Type B pancreatic cell (in vitro differentiated cells): ENCODE measurements at regions not wholly inside any gene's neighbourhood (a gene's known extent, or its start where the extent isn't known, plus 50 kb on each side); places are given as distances from the start of the nearest gene placed in this dataset.
"Not testable (repeated sequence)": the region's sequence is repeated elsewhere in the genome, so short reads cannot be mapped to it uniquely, and the experiment has no call there.

Source experiments
- DNase-seq: peaks from one replicate; pipeline ENCODE4 v3.0.0; 2021; ENCODE audit warnings: mixed read lengths; ENCODE audit not compliant: unreplicated experiment; ENCODE audit errors: extremely low spot score
- H3K27ac Mint-ChIP-seq: 2 replicates; pipeline ENCODE4 v1.8.0; 2021; ENCODE audit warnings: mild to moderate bottlenecking, mixed read lengths
- H3K27me3 Mint-ChIP-seq: 2 replicates; pipeline ENCODE4 v1.8.0; 2021; ENCODE audit warnings: mixed read lengths
- H3K36me3 Mint-ChIP-seq: 2 replicates; pipeline ENCODE4 v1.8.0; 2021; ENCODE audit warnings: mixed read lengths
- H3K4me1 Mint-ChIP-seq: one replicate; pipeline ENCODE4 v1.8.0; 2021; ENCODE audit warnings: mixed read lengths; ENCODE audit not compliant: unreplicated experiment
- H3K4me3 Mint-ChIP-seq: 2 replicates; pipeline ENCODE4 v1.8.0; 2021; ENCODE audit warnings: mild to moderate bottlenecking, mixed read lengths
- H3K9me3 Mint-ChIP-seq: 2 replicates; pipeline ENCODE4 v1.8.0; 2021; ENCODE audit warnings: mixed read lengths
- CTCF ChIP-seq: fragments of 200-600 bp; sonication (generic); conservative IDR thresholded peaks from 2 replicates; pipeline ENCODE4 v1.5.0; 2021; ENCODE audit warnings: antibody characterized with exemption, mild to moderate bottlenecking

DNA sequence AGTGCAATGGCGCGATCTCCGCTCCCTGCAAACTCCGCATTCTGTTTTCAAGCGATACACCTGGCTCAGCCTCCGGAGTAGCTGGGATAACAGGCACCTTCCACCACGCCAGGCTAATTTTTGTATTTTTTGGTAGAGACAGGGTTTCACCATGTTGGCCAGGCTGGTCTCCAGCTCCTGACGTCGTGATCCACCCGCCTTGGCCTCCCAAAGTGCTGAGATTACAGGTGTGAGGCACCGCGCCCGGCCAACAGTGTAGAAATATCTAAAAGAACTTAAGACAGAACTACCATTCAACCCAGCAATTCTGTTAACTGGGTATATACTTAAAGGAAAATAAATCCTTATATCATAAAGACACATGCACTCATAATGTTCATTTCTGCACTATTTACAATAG is 335.3 kb upstream of the LUZP2 start:
- H3K4me3 Mint-ChIP-seq: no peak overlapping the region
- no peaks in the 10 kb centered on the region for H3K36me3 Mint-ChIP-seq
- no peak for DNase-seq
- H3K9me3 Mint-ChIP-seq: no peaks in the 10 kb centered on the region
- no peak overlapping the region for H3K27ac Mint-ChIP-seq
- no peaks in the 10 kb centered on the region for H3K4me1 Mint-ChIP-seq
- H3K27me3 Mint-ChIP-seq: no peaks in the 10 kb centered on the region
- no peak for TF ChIP-seq CTCF

- Mint-ChIP-seq H3K4me1 (no peaks in the 10 kb centered on the region), H3K4me3 (no peak overlapping the region), H3K27me3 (no peaks in the 10 kb centered on the region), H3K9me3 (no peaks in the 10 kb centered on the region), H3K36me3 (no peaks in the 10 kb centered on the region), H3K27ac (no peak overlapping the region)
- no peak for DNase-seq
- TF ChIP-seq CTCF: no peak
Measured at GRCh38 chr11:24163146-24163545, 333.7 kb upstream of the LUZP2 start.

- no peaks in the 10 kb centered on the region for H3K4me1 Mint-ChIP-seq
- DNase-seq: no peak
- no peak for TF ChIP-seq CTCF
- no peak overlapping the region for H3K27ac Mint-ChIP-seq
- H3K36me3 Mint-ChIP-seq: no peaks in the 10 kb centered on the region
- H3K4me3 Mint-ChIP-seq: no peak overlapping the region
- no peaks in the 10 kb centered on the region for H3K9me3 Mint-ChIP-seq
- no peaks in the 10 kb centered on the region for H3K27me3 Mint-ChIP-seq
Measured at GRCh38 chr11:24163841-24164240, 333.0 kb upstream of the LUZP2 start.

GRCh38 chr11:24171869-24172268 is 325.0 kb upstream of the LUZP2 start:
- H3K27me3 Mint-ChIP-seq: no peaks in the 10 kb centered on the region
- no peak for TF ChIP-seq CTCF
- no peaks in the 10 kb centered on the region for H3K4me1 Mint-ChIP-seq
- no peak for DNase-seq
- H3K4me3 Mint-ChIP-seq: no peak overlapping the region
- no peaks in the 10 kb centered on the region for H3K9me3 Mint-ChIP-seq
- H3K36me3 Mint-ChIP-seq: no peaks in the 10 kb centered on the region
- H3K27ac Mint-ChIP-seq: no peak overlapping the region

DNA sequence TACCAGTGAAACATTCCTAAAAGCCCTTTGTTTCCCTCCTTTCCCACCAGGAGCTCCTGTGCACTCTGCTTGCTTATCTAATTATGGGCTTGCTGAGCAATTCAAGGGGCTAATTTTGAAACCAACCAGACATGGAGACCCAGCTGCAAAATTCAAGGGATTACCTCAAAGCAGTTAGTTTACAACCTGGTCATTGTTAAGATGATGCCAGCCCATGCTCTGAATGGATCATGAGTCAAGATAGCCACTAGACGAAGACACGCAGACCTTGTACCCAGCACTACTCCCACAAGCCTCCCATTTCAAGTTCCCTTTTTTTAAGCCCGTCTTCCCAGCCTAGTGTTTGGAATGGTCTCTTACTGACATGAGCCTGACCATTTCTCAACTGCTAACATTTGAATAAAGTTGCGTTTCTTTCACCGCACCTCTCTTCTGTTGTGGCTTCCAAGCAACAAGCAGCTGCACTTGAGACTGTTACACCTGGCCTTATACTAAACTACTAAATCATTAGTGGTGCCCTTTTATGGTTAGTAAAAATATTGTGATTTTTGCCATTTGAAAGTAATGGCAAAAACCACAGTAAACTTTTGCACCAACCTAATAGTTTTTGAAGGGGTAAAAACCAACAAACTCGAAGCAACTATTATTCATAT is 315.3 kb upstream of the LUZP2 start:
- DNase-seq: no peak
- Mint-ChIP-seq H3K36me3 (no peaks in the 10 kb centered on the region), H3K9me3 (peaks cover 4% of the 10 kb centered on the region), H3K27ac (no peak overlapping the region), H3K27me3 (no peaks in the 10 kb centered on the region), H3K4me3 (no peak overlapping the region), H3K4me1 (no peaks in the 10 kb centered on the region)
- TF ChIP-seq CTCF: no peak

DNA sequence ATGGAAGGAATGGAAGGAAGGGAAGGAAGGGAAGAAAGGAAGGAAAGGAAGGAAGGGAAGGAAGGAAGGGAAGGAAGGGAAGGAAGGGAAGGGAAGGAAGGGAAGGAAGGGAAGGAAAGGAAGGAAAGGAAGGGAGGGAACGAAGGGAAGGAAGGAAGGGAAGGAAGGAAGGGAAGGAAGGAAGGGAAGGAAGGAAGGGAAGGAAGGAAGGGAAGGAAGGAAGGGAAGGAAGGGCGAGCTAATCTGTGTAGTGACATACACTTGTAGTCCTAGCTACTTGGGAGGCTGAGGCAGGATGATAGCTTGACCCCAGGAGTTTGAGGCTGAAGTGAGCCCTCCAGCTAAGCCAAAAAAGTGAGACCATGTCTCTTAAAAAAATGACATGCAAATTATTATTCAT is 311.3 kb upstream of the LUZP2 start:
- H3K27ac Mint-ChIP-seq: not testable (repeated sequence)

More for the DNA sequence above, 311.3 kb upstream of the LUZP2 start:
- not testable (repeated sequence) for H3K27me3 Mint-ChIP-seq, DNase-seq, H3K36me3 Mint-ChIP-seq, H3K9me3 Mint-ChIP-seq, H3K4me1 Mint-ChIP-seq, H3K4me3 Mint-ChIP-seq
